WI38 (cell line): ENCODE measurements at regions not wholly inside any gene's neighbourhood (a gene's known extent, or its start where the extent isn't known, plus 50 kb on each side); places are given as distances from the start of the nearest gene placed in this dataset.

Experiments
- H3K4me3 ChIP-seq: 2 replicates; pipeline ENCODE4 v1.5.1; 2011; ENCODE audit warnings: low read depth, mild to moderate bottlenecking, control low read depth, low read length
- CTCF ChIP-seq: IDR thresholded peaks from 2 replicates; pipeline ENCODE4 v1.5.1; 2012; ENCODE audit warnings: low read depth, mild to moderate bottlenecking, control low read depth, low read length

GRCh38 chr6:159594750-159595117 is 98.3 kb downstream of the SOD2 start:
- TF ChIP-seq CTCF: no peak
- no peak overlapping the region for H3K4me3 ChIP-seq

- no peak overlapping the region for H3K4me3 ChIP-seq
- TF ChIP-seq CTCF: no peak
Measured at GRCh38 chr6:159594106-159594749, 98.8 kb downstream of the SOD2 start.

DNA sequence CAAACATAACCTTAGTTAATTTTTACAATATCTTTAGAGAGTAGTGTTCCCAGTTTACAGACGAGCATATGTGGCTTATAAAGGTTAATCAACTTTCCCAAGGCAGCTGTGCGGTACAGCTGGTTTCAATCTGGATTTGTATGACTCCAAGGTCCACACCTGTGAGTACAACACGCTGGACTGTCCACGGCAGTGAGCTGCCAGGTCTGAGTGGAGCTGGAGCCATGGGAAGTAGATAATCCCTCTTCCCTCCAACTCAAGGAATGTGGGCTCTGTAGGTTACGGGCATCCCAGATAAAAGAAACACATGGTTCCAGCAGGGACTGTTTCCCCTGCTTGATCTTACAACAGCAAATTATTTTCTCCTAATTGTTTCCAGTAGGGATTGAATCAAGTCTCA is 102.2 kb downstream of the SOD2 start:
- H3K4me3 ChIP-seq: no peak overlapping the region
- no peak for TF ChIP-seq CTCF

DNA sequence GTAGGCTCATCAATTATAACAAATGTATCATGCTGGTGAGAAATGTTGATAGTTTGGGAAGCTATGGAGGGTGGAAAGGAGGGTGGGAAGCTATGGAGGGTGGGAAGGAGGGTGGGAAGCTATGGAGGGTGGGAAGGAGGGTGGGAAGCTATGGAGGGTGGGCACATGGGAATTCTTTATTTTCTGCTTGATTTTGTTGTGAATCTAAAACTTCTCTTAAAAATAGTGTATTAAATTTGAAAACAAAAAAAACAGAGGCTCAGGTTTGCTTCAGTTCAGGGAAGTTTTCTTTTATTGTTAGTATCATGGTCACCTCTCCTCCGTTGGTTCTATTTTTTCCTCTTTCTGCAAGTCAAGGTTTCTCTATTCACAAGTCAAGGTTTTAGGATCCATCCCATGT is 106.4 kb downstream of the SOD2 start:
- no peak for TF ChIP-seq CTCF
- no peak overlapping the region for H3K4me3 ChIP-seq

GRCh38 chr6:159582736-159583135 is 110.3 kb downstream of the SOD2 start:
- H3K4me3 ChIP-seq: no peak overlapping the region
- TF ChIP-seq CTCF: no peak

- H3K4me3 ChIP-seq: no peak overlapping the region
- no peak for TF ChIP-seq CTCF
Measured at GRCh38 chr6:159578629-159579028, 114.4 kb downstream of the SOD2 start.

DNA sequence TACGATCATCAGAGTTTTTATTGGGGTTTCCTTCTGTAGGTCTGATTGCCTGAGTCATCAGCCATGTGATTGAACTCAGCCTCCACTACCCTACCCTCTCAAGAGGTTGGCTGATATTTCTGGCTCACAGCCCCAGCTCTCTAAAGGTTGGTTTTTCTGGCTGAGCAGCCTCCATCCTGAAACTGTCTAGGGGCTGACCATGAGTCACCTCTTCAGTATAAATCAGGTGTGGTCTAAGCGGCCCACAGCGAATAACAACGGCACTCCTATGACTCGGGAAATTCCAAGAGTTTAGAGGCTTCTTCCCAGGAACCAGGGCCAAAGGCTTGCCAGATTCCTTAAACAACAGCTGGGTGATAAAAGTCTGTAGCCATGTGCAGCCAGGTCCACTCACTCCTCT is 115.5 kb downstream of the SOD2 start:
- no peak overlapping the region for H3K4me3 ChIP-seq
- TF ChIP-seq CTCF: no peak
